ENCODE measurements at regions not wholly inside any gene's neighbourhood (a gene's known extent, or its start where the extent isn't known, plus 50 kb on each side); places are given as distances from the start of the nearest gene placed in this dataset.

DNA sequence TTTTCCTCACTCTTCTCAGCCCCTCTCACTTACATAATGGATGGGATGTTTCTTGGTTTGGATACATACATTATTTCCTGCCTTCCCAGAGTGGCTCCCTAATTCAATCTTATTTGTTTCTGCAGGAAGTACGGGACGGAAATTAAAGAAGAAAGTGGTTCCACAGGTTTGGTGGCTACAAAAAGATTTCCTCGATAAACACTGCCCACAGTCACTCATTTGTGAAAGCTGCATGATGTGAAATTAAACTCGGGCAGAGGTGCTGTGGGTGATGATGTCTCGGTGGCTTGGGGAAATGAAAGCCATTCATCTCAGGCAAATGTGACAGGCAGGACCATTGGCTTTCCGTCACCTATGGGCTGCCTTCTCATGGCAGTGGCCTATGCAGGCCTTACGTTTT, 119.5 kb upstream of the KCNG1 start:
- TF ChIP-seq, protein P1, sequence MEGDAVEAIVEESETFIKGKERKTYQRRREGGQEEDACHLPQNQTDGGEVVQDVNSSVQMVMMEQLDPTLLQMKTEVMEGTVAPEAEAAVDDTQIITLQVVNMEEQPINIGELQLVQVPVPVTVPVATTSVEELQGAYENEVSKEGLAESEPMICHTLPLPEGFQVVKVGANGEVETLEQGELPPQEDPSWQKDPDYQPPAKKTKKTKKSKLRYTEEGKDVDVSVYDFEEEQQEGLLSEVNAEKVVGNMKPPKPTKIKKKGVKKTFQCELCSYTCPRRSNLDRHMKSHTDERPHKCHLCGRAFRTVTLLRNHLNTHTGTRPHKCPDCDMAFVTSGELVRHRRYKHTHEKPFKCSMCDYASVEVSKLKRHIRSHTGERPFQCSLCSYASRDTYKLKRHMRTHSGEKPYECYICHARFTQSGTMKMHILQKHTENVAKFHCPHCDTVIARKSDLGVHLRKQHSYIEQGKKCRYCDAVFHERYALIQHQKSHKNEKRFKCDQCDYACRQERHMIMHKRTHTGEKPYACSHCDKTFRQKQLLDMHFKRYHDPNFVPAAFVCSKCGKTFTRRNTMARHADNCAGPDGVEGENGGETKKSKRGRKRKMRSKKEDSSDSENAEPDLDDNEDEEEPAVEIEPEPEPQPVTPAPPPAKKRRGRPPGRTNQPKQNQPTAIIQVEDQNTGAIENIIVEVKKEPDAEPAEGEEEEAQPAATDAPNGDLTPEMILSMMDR (IDR thresholded peaks at IDR 0.05; ENCODE audit: low read length) = no peak
- no peak for TF ChIP-seq EZH2 (optimal IDR thresholded peaks at IDR 0.05; ENCODE audit: low read depth, low read length)
- TF ChIP-seq EZH2phosphoT487 (IDR thresholded peaks at IDR 0.05; ENCODE audit: low read length) = no peak
